ENCODE measurements at regions not wholly inside any gene's neighbourhood (a gene's known extent, or its start where the extent isn't known, plus 50 kb on each side); places are given as distances from the start of the nearest gene placed in this dataset.

DNA sequence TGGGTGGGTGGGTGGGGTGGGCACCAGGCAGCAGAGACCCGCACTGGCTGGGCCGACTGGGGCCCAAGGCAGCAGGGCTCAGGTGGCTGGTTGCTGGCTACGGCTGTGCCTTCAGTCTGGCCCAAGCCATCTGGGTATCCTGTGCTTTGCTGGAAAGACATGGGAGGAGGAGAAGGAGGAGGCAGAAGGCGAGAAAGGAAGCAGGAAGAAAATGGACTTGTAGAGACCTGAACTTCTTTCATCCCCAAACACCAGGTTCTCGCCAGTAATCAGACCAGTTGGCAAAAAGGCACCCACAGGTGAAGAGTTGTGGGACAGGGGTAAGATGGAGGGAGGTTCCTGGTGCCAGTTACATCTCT, 78.8 kb downstream of the IGLL1 start (continued):
- no peak for TF ChIP-seq RFX5 (IDR thresholded peaks at IDR 0.05; ENCODE audit: borderline replicate concordance, low read depth, low read length)
- TF ChIP-seq SP1 (IDR thresholded peaks at IDR 0.05; ENCODE audit: low read depth, low read length) = no peak
- TF ChIP-seq, protein P1, sequence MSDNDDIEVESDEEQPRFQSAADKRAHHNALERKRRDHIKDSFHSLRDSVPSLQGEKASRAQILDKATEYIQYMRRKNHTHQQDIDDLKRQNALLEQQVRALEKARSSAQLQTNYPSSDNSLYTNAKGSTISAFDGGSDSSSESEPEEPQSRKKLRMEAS (IDR thresholded peaks at IDR 0.05) = no peak
- no peak for TF ChIP-seq USF2 (IDR thresholded peaks at IDR 0.05; ENCODE audit: low read length)
- no peak for TF ChIP-seq RBBP5 (IDR thresholded peaks at IDR 0.05; ENCODE audit: borderline replicate concordance, low read depth, low read length)

Measured in H1 (cell line).